ENCODE measurements at regions not wholly inside any gene's neighbourhood (a gene's known extent, or its start where the extent isn't known, plus 50 kb on each side); places are given as distances from the start of the nearest gene placed in this dataset.

- Mint-ChIP-seq H3K9me3 (peaks cover 0 to 2% of the 10 kb centered on the region in 2 donors), H3K27ac (no peak overlapping the region), H3K27me3 (ENCODE audit: low read depth in 2 of 2) (peaks cover 24 to 35% of the 10 kb centered on the region in 2 donors), H3K4me3 (no peak overlapping the region), H3K4me1 (no peaks in the 10 kb centered on the region), H3K36me3 (no peaks in the 10 kb centered on the region)
- TF ChIP-seq CTCF (IDR thresholded peaks at IDR 0.05) = no peak
- DNase-seq = no peak
- Histone ChIP-seq H3K4me3 (ENCODE audit: low read length) (no peak overlapping the region), H3K36me3 (ENCODE audit: control insufficient read depth, insufficient read depth, low read length) (no peaks in the 10 kb centered on the region), H3K27ac (ENCODE audit: low read length) (no peak overlapping the region), H3K4me1 (ENCODE audit: control insufficient read depth, insufficient read depth, low read length) (no peaks in the 10 kb centered on the region), H3K27me3 (ENCODE audit: control insufficient read depth, insufficient read depth, low read length) (no peaks in the 10 kb centered on the region), H3K9me3 (ENCODE audit: control insufficient read depth, insufficient read depth, low read length) (peaks cover 6% of the 10 kb centered on the region)
- ATAC-seq = no peak
- intact Hi-C loops (cut with micrococcal nuclease) = no loop called here
- WGBS (ENCODE audit: insufficient coverage) = 100% methylated on average over 1 of the region's 3 CpGs
These were observed 892.2 kb downstream of the BCL11B start for GRCh38 chr14:98379830-98380229.

GRCh38 chr14:98382662-98383061, 889.3 kb downstream of the BCL11B start:
- WGBS (ENCODE audit: insufficient coverage) = 78% methylated on average over 4 of the region's 4 CpGs
- DNase-seq = no peak
- no peaks in the 10 kb centered on the region for H3K27me3 ChIP-seq (ENCODE audit: control insufficient read depth, insufficient read depth, low read length)
- Mint-ChIP-seq H3K27me3 (ENCODE audit: low read depth in 2 of 2) (peaks cover 27 to 35% of the 10 kb centered on the region in 2 donors), H3K36me3 (no peaks in the 10 kb centered on the region), H3K27ac (no peak overlapping the region), H3K4me3 (no peak overlapping the region), H3K4me1 (no peaks in the 10 kb centered on the region), H3K9me3 (peaks cover 0 to 2% of the 10 kb centered on the region in 2 donors)
- H3K9me3 ChIP-seq (ENCODE audit: control insufficient read depth, insufficient read depth, low read length) = peaks cover 12% of the 10 kb centered on the region
- intact Hi-C loops (cut with micrococcal nuclease) = no loop called here
- H3K36me3 ChIP-seq (ENCODE audit: control insufficient read depth, insufficient read depth, low read length) = no peaks in the 10 kb centered on the region
- no peak overlapping the region for H3K4me3 ChIP-seq (ENCODE audit: low read length)
- ATAC-seq = no peak
- TF ChIP-seq CTCF (IDR thresholded peaks at IDR 0.05) = no peak
- H3K4me1 ChIP-seq (ENCODE audit: control insufficient read depth, insufficient read depth, low read length) = no peaks in the 10 kb centered on the region
- no peak overlapping the region for H3K27ac ChIP-seq (ENCODE audit: low read length)

GRCh38 chr14:98385851-98386250, 886.1 kb downstream of the BCL11B start:
- WGBS (ENCODE audit: insufficient coverage) = 91% methylated on average over 3 of the region's 3 CpGs
- no peaks in the 10 kb centered on the region for H3K36me3 ChIP-seq (ENCODE audit: control insufficient read depth, insufficient read depth, low read length)
- H3K4me1 Mint-ChIP-seq = no peaks in the 10 kb centered on the region
- no peak overlapping the region for H3K4me3 Mint-ChIP-seq
- no peak for TF ChIP-seq CTCF (IDR thresholded peaks at IDR 0.05)
- no peaks in the 10 kb centered on the region for H3K36me3 Mint-ChIP-seq
- ATAC-seq (no peak), DNase-seq (no peak)
- intact Hi-C loops (cut with micrococcal nuclease) = no loop called here
- peaks cover 20 to 28% of the 10 kb centered on the region in 2 donors for H3K27me3 Mint-ChIP-seq (ENCODE audit: low read depth in 2 of 2)
- H3K9me3 Mint-ChIP-seq = no peaks in the 10 kb centered on the region
- no peak overlapping the region for H3K27ac Mint-ChIP-seq
- no peaks in the 10 kb centered on the region for H3K4me1 ChIP-seq (ENCODE audit: control insufficient read depth, insufficient read depth, low read length)
- H3K27ac ChIP-seq (ENCODE audit: low read length) = no peak overlapping the region
- H3K4me3 ChIP-seq (ENCODE audit: low read length) = no peak overlapping the region
- H3K9me3 ChIP-seq (ENCODE audit: control insufficient read depth, insufficient read depth, low read length) = peaks cover 12% of the 10 kb centered on the region
- no peaks in the 10 kb centered on the region for H3K27me3 ChIP-seq (ENCODE audit: control insufficient read depth, insufficient read depth, low read length)

GRCh38 chr14:98391061-98391460, 880.9 kb downstream of the BCL11B start:
- DNase-seq (no peak), ATAC-seq (no peak)
- no peaks in the 10 kb centered on the region for H3K36me3 Mint-ChIP-seq
- H3K27ac Mint-ChIP-seq = no peak overlapping the region
- no peaks in the 10 kb centered on the region for H3K4me1 Mint-ChIP-seq
- no peak overlapping the region for H3K4me3 Mint-ChIP-seq
- H3K36me3 ChIP-seq (ENCODE audit: control insufficient read depth, insufficient read depth, low read length) = no peaks in the 10 kb centered on the region
- no peaks in the 10 kb centered on the region for H3K9me3 ChIP-seq (ENCODE audit: control insufficient read depth, insufficient read depth, low read length)
- no peaks in the 10 kb centered on the region for H3K9me3 Mint-ChIP-seq
- no peak overlapping the region for H3K4me3 ChIP-seq (ENCODE audit: low read length)
- intact Hi-C loops (cut with micrococcal nuclease) = no loop called here
- WGBS (ENCODE audit: insufficient coverage) = 85% methylated on average over 1 of the region's 3 CpGs
- no peak for TF ChIP-seq CTCF (IDR thresholded peaks at IDR 0.05)
- H3K27me3 ChIP-seq (ENCODE audit: control insufficient read depth, insufficient read depth, low read length) = no peaks in the 10 kb centered on the region
- no peak overlapping the region for H3K27ac ChIP-seq (ENCODE audit: low read length)
- H3K27me3 Mint-ChIP-seq (ENCODE audit: low read depth in 2 of 2) = peaks cover 3 to 8% of the 10 kb centered on the region in 2 donors
- no peaks in the 10 kb centered on the region for H3K4me1 ChIP-seq (ENCODE audit: control insufficient read depth, insufficient read depth, low read length)
